IMR-90 (cell line): ENCODE measurements at regions not wholly inside any gene's neighbourhood (a gene's known extent, or its start where the extent isn't known, plus 50 kb on each side); places are given as distances from the start of the nearest gene placed in this dataset.

ENCODE experiments used
- ATAC-seq: fragments of 200-7000 bp; cut with Tn5 transposase; 2 replicates; pipeline ENCODE4 v1.9.1; 2020; ENCODE audit warnings: low read depth, mild to moderate bottlenecking, moderate library complexity
- BruUV-seq: library from RNA; stranded (reverse); fragments of 400-500 nt; replicated peaks from 2 replicates; lab custom pipeline; 2021; lab: Mats Ljungman, UMichigan
- CTCF ChIA-PET: fragments of 300-600 bp; formaldehyde crosslinking; extraction: SDS; loops from one replicate; lab custom pipeline; 2021; ENCODE audit warnings: antibody characterized with exemption; lab: Yijun Ruan, JAX
- POLR2A ChIA-PET: fragments of 300-600 bp; sonication (Branson Sonifier 250); formaldehyde crosslinking; loops from one replicate; lab custom pipeline; 2022; ENCODE audit warnings: antibody characterized with exemption; ENCODE audit not compliant: unreplicated experiment; lab: Charles Lee
- DNase-seq: peaks from one replicate; pipeline ENCODE4 v3.0.0; 2013
- H2AFZ ChIP-seq: replicated peaks from 2 replicates; pipeline ENCODE3; 2013; ENCODE audit warnings: low read length, mild to moderate bottlenecking; ENCODE audit not compliant: poor library complexity
- H2AK5ac ChIP-seq: 2 replicates; pipeline ENCODE4 v1.6.1; 2013; ENCODE audit warnings: low read depth, low read length, inconsistent platforms
- H2AK9ac ChIP-seq: replicated peaks from 2 replicates; pipeline ENCODE3; 2013; ENCODE audit warnings: mild to moderate bottlenecking, low read depth, low read length, moderate library complexity; ENCODE audit not compliant: poor library complexity
- H2BK120ac ChIP-seq: 2 replicates; pipeline ENCODE4 v1.6.1; 2013; ENCODE audit warnings: low read depth, low read length, inconsistent platforms
- H2BK15ac ChIP-seq: 3 replicates; pipeline ENCODE4 v1.6.1; 2013; ENCODE audit warnings: low read depth, low read length, inconsistent platforms
- H2BK20ac ChIP-seq: 2 replicates; pipeline ENCODE4 v1.6.1; 2013; ENCODE audit warnings: low read depth, mild to moderate bottlenecking, inconsistent platforms, low read length, moderate library complexity
- H2BK5ac ChIP-seq: 2 replicates; pipeline ENCODE4 v1.6.1; 2013; ENCODE audit warnings: mild to moderate bottlenecking, low read depth, low read length, inconsistent platforms; ENCODE audit not compliant: poor library complexity, severe bottlenecking
- H3K14ac ChIP-seq: replicated peaks from 2 replicates; pipeline ENCODE4 v1.6.1; 2013; ENCODE audit warnings: low read depth, low read length, inconsistent platforms
- H3K18ac ChIP-seq: 2 replicates; pipeline ENCODE4 v1.6.1; 2013; ENCODE audit warnings: low read depth, low read length, control low read depth
- H3K23ac ChIP-seq: 2 replicates; pipeline ENCODE4 v1.6.1; 2013; ENCODE audit warnings: low read depth, low read length, inconsistent platforms
- H3K27ac ChIP-seq: 2 replicates; pipeline ENCODE4 v1.5.1; 2013; ENCODE audit warnings: mild to moderate bottlenecking, control low read depth, low read length; ENCODE audit not compliant: insufficient read depth
- H3K27me3 ChIP-seq: 2 replicates; pipeline ENCODE4 v1.6.1; 2013; ENCODE audit warnings: low read length; ENCODE audit not compliant: control insufficient read depth, insufficient read depth
- H3K36me3 ChIP-seq: 2 replicates; pipeline ENCODE4 v1.6.1; 2013; ENCODE audit warnings: low read length, mixed read lengths; ENCODE audit not compliant: control insufficient read depth, insufficient read depth
- H3K4ac ChIP-seq: 2 replicates; pipeline ENCODE4 v1.6.1; 2013; ENCODE audit warnings: low read depth, low read length, inconsistent platforms
- H3K4me1 ChIP-seq: 2 replicates; pipeline ENCODE4 v1.6.1; 2013; ENCODE audit warnings: low read length, mixed read lengths; ENCODE audit not compliant: control insufficient read depth, insufficient read depth
- H3K4me2 ChIP-seq: 2 replicates; pipeline ENCODE4 v1.6.1; 2013; ENCODE audit warnings: low read depth, mild to moderate bottlenecking, control low read depth, low read length, moderate library complexity
- H3K4me3 ChIP-seq: 2 replicates; pipeline ENCODE4 v1.5.1; 2013; ENCODE audit warnings: low read depth, mild to moderate bottlenecking, control low read depth, low read length, moderate library complexity; ENCODE audit not compliant: insufficient read depth
- H3K56ac ChIP-seq: 2 replicates; pipeline ENCODE4 v1.6.1; 2013; ENCODE audit warnings: low read length, inconsistent platforms; ENCODE audit not compliant: insufficient read depth; ENCODE audit errors: extremely low read depth
- H3K79me1 ChIP-seq, 2 experiments: 2 replicates each; pipeline ENCODE4 v1.6.1; 2013; ENCODE audit warnings: low read length in 2 of 2, inconsistent platforms in 1 of 2, low read depth in 1 of 2
- H3K9ac ChIP-seq: 2 replicates; pipeline ENCODE4 v1.6.1; 2013; ENCODE audit warnings: low read depth, low read length, control low read depth
- H3K9me1 ChIP-seq: 2 replicates; pipeline ENCODE4 v1.6.1; 2013; ENCODE audit warnings: low read length, inconsistent platforms; ENCODE audit not compliant: insufficient read depth
- H3K9me3 ChIP-seq: 2 replicates; pipeline ENCODE4 v1.6.1; 2013; ENCODE audit warnings: low read length; ENCODE audit not compliant: control insufficient read depth, insufficient read depth
- H4K20me1 ChIP-seq: 2 replicates; pipeline ENCODE4 v1.6.1; 2013; ENCODE audit warnings: low read length, inconsistent platforms; ENCODE audit not compliant: insufficient read depth
- H4K5ac ChIP-seq: 2 replicates; pipeline ENCODE4 v1.6.1; 2013; ENCODE audit warnings: mild to moderate bottlenecking, low read depth, low read length, control low read depth
- H4K8ac ChIP-seq, 2 experiments: 2 replicates each; pipeline ENCODE4 v1.6.1; 2013; ENCODE audit warnings: low read depth in 2 of 2, low read length in 2 of 2, control low read depth in 1 of 2, inconsistent platforms in 1 of 2
- H4K91ac ChIP-seq: 2 replicates; pipeline ENCODE4 v1.6.1; 2013; ENCODE audit warnings: low read depth, low read length, inconsistent platforms; ENCODE audit not compliant: insufficient read depth
- CHD1 ChIP-seq: IDR thresholded peaks from 2 replicates; pipeline ENCODE4 v1.6.1; 2012; ENCODE audit warnings: low read depth, low read length, improper control_type of control experiment
- MAFK ChIP-seq: IDR thresholded peaks from 2 replicates; pipeline ENCODE4 v1.6.1; 2012; ENCODE audit warnings: low read depth, low read length, improper control_type of control experiment
- MAZ ChIP-seq: IDR thresholded peaks from 2 replicates; pipeline ENCODE4 v1.6.1; 2012; ENCODE audit warnings: low read depth, mild to moderate bottlenecking, low read length, improper control_type of control experiment, moderate library complexity, borderline replicate concordance
- MXI1 ChIP-seq: IDR thresholded peaks from 2 replicates; pipeline ENCODE4 v1.6.1; 2012; ENCODE audit warnings: low read depth, mild to moderate bottlenecking, low read length, moderate library complexity, borderline replicate concordance
- NFE2L2 ChIP-seq: fragments of 150-350 bp; IDR thresholded peaks from 2 replicates; pipeline ENCODE4 v1.6.1; 2016; ENCODE audit warnings: low read depth, mild to moderate bottlenecking, low read length
- POLR2A ChIP-seq: IDR thresholded peaks from 2 replicates; pipeline ENCODE4 v1.6.1; 2012; ENCODE audit warnings: mild to moderate bottlenecking, low read depth, low read length
- RAD21 ChIP-seq: IDR thresholded peaks from 2 replicates; pipeline ENCODE4 v1.6.1; 2012; ENCODE audit warnings: low read length, improper control_type of control experiment
- RCOR1 ChIP-seq: IDR thresholded peaks from 2 replicates; pipeline ENCODE4 v1.6.1; 2012; ENCODE audit warnings: mild to moderate bottlenecking, low read length, improper control_type of control experiment; ENCODE audit not compliant: insufficient replicate concordance
- RFX5 ChIP-seq: IDR thresholded peaks from 2 replicates; pipeline ENCODE4 v1.8.0; 2012; ENCODE audit warnings: low read depth, mild to moderate bottlenecking, low read length, moderate library complexity
- WGBS, 2 experiments: methylation state at CpG; one replicate each; pipeline versions ENCODE4 v1.1.5 to v1.1.7; 2013; ENCODE audit warnings: missing lambda C conversion rate in 2 of 2; ENCODE audit not compliant: insufficient read length in 1 of 2; ENCODE audit errors: extremely low coverage in 2 of 2; 5-methylcytosine and 5-hydroxymethylcytosine counted together
- dilution Hi-C: fragments of 300-500 bp; cut with HindIII; formaldehyde crosslinking; loops from one replicate; pipeline ENCODE4 v1.14.3; 2018; ENCODE audit warnings: low sequenced_read_pairs; ENCODE audit not compliant: unreplicated experiment
- in situ Hi-C: fragments of 300-500 bp; cut with MboI; formaldehyde crosslinking; loops from 3 replicates; pipeline ENCODE4 v1.14.3; 2019; ENCODE audit warnings: low sequenced_read_pairs, inconsistent platforms, mixed read lengths
- intact Hi-C: fragments of 100-400 bp; cut with micrococcal nuclease; formaldehyde crosslinking; loops from 2 replicates; pipeline ENCODE4 v1.10.0; 2022
- TF ChIP-seq, protein P1 (sequence below): fragments of 150-350 bp; IDR thresholded peaks from 2 replicates; pipeline ENCODE4 v1.6.1; 2017; ENCODE audit warnings: mild to moderate bottlenecking, antibody characterized with exemption, low read length, low read depth

DNA sequence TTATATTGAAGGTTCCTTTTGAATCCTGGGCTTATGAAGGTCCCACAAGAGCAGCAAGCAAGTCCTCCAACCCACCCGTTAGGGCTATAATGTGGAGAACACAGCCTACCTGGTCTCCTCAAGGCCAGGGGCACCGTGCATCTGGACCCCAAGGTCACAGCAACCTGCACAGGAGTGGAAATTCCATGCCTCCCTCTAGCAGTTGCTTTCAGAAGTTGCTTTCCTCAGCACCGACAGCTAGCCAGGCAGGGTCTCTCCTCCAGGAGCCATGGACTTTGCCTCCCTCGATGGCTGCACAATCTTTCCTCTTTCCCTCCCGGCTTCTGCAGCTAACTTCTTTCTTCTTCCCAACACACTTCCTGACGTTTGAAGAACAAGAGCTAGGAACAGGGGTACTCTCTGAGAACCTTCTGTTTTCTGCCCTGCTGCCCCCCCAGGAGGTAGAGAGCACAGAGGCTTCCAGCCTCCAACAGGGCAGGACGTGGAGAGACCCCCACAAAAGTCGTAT is 149.8 kb downstream of the PTPN20 start:
- intact Hi-C loops = no loop called here
- TF ChIP-seq, protein P1, sequence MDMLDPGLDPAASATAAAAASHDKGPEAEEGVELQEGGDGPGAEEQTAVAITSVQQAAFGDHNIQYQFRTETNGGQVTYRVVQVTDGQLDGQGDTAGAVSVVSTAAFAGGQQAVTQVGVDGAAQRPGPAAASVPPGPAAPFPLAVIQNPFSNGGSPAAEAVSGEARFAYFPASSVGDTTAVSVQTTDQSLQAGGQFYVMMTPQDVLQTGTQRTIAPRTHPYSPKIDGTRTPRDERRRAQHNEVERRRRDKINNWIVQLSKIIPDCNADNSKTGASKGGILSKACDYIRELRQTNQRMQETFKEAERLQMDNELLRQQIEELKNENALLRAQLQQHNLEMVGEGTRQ = no peak
- TF ChIP-seq RFX5 = no peak
- no peak for TF ChIP-seq CHD1
- TF ChIP-seq NFE2L2 = no peak
- no peak for TF ChIP-seq MXI1
- no peak for TF ChIP-seq MAFK
- TF ChIP-seq MAZ = no peak
- TF ChIP-seq RCOR1 = no peak
- no peak for TF ChIP-seq POLR2A
- no peak for TF ChIP-seq RAD21

More for the DNA sequence above, 149.8 kb downstream of the PTPN20 start:
- Histone ChIP-seq H3K4me1 (peaks cover 8% of the 10 kb centered on the region), H3K4ac (no peak overlapping the region), H3K14ac (no peak overlapping the region), H2BK5ac (no peak overlapping the region), H4K91ac (no peak overlapping the region), H2AFZ (no peak overlapping the region), H3K27ac (no peak overlapping the region), H2AK5ac (no peak overlapping the region), H4K20me1 (no peaks in the 10 kb centered on the region), H4K5ac (no peak overlapping the region), H3K9ac (no peak overlapping the region), H2AK9ac (no peak overlapping the region), H3K18ac (no peak overlapping the region), H3K4me2 (no peak overlapping the region), H4K8ac (no peak overlapping the region), H3K9me3 (no peaks in the 10 kb centered on the region), H3K27me3 (peaks cover 15% of the 10 kb centered on the region), H3K36me3 (no peaks in the 10 kb centered on the region), H2BK20ac (no peak overlapping the region), H2BK15ac (no peak overlapping the region), H3K79me1 (no peaks in the 10 kb centered on the region), H3K9me1 (no peaks in the 10 kb centered on the region), H3K56ac (no peak overlapping the region), H3K23ac (no peak overlapping the region), H3K4me3 (no peak overlapping the region), H2BK120ac (no peak overlapping the region)
- dilution Hi-C loops (no loop called here), in situ Hi-C loops (no loop called here)
- CTCF ChIA-PET = no interaction called here
- DNase-seq (no peak), ATAC-seq (no peak)
- WGBS, 2 experiments = 95% methylated on average over 5 of the region's 8 CpGs; no CpG with 5 or more reads in 1 of the 2 experiments
- no TSS peak for BruUV-seq
- POLR2A ChIA-PET = no interaction called here
